ENCODE measurements at regions not wholly inside any gene's neighbourhood (a gene's known extent, or its start where the extent isn't known, plus 50 kb on each side); places are given as distances from the start of the nearest gene placed in this dataset.
"Not testable (repeated sequence)": the region's sequence is repeated elsewhere in the genome, so short reads cannot be mapped to it uniquely, and the experiment has no call there.

DNA sequence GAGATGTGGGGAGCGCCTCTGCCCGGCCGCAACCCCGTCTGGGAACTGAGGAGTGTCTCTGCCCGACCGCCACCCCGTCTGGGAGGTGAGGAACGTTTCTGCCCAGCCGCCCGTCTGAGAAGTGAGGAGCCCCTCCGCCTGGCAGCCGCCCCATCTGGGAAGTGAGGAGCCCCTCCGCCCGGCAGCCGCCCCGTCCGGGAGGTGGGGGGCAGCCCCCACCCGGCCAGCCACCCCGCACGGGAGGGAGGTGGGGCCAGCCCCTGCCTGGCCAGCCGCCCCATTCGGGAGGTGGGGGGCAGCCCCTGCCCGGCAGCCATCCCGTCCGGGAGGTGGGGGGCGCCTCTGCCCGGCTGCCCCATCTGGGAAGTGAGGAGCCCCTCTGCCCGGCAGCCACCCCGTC, 137.7 kb downstream of the KBTBD2 start:
- DNase-seq; intact Hi-C loops (cut with DNase I; ENCODE audit: low total_unique reads); H3K4me1 ChIP-seq; H3K4me3 ChIP-seq; H3K9me3 ChIP-seq; ATAC-seq; H3K27me3 ChIP-seq; H3K36me3 ChIP-seq; H3K27ac ChIP-seq; in situ Hi-C loops (cut with MboI; ENCODE audit: low sequenced_read_pairs in 4 of 4): not testable (repeated sequence)

GRCh38 chr7:32748337-32748736, 143.2 kb downstream of the KBTBD2 start:
- ATAC-seq; in situ Hi-C loops (cut with MboI; ENCODE audit: low sequenced_read_pairs in 4 of 4): not testable (repeated sequence)

GRCh38 chr7:32747443-32748148, 144.0 kb downstream of the KBTBD2 start:
- ATAC-seq; in situ Hi-C loops (cut with MboI; ENCODE audit: low sequenced_read_pairs in 4 of 4); H3K4me3 ChIP-seq; H3K36me3 ChIP-seq; DNase-seq; H3K4me1 ChIP-seq; H3K9me3 ChIP-seq; intact Hi-C loops (cut with DNase I; ENCODE audit: low total_unique reads); H3K27ac ChIP-seq; H3K27me3 ChIP-seq: not testable (repeated sequence)

More at GRCh38 chr7:32748337-32748736, 143.2 kb downstream of the KBTBD2 start:
- H3K36me3 ChIP-seq; DNase-seq; H3K9me3 ChIP-seq; H3K27ac ChIP-seq; H3K4me3 ChIP-seq; intact Hi-C loops (cut with DNase I; ENCODE audit: low total_unique reads); H3K4me1 ChIP-seq; H3K27me3 ChIP-seq: not testable (repeated sequence)

GRCh38 chr7:32741853-32742476, 149.6 kb downstream of the KBTBD2 start:
- H3K27me3 ChIP-seq; in situ Hi-C loops (cut with MboI; ENCODE audit: low sequenced_read_pairs in 4 of 4); H3K9me3 ChIP-seq; DNase-seq; intact Hi-C loops (cut with DNase I; ENCODE audit: low total_unique reads); H3K4me1 ChIP-seq; H3K36me3 ChIP-seq; H3K27ac ChIP-seq; ATAC-seq; H3K4me3 ChIP-seq: not testable (repeated sequence)

DNA sequence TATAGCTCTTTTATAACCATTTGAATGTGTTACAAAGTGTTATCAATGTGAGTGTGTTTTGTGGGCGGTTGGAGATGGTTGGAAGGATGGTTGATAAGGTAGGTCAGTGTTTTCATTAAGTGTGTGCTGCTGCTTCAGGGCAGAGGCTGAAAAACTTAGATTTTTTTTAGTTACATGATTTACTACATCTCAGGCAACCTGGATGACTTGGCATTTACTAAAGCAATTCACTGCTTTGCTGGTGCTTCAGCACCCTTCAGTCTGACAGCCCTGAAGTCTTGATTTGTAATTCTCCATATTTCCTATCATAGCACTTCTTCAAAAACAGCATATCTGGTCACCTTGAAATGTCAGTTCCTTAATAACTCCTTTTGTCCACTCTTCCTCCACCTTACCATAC, 151.8 kb downstream of the KBTBD2 start:
- H3K4me3 ChIP-seq; H3K27ac ChIP-seq; in situ Hi-C loops (cut with MboI; ENCODE audit: low sequenced_read_pairs in 4 of 4); ATAC-seq; H3K36me3 ChIP-seq; H3K4me1 ChIP-seq; H3K9me3 ChIP-seq; H3K27me3 ChIP-seq; DNase-seq; intact Hi-C loops (cut with DNase I; ENCODE audit: low total_unique reads): not testable (repeated sequence)

DNA sequence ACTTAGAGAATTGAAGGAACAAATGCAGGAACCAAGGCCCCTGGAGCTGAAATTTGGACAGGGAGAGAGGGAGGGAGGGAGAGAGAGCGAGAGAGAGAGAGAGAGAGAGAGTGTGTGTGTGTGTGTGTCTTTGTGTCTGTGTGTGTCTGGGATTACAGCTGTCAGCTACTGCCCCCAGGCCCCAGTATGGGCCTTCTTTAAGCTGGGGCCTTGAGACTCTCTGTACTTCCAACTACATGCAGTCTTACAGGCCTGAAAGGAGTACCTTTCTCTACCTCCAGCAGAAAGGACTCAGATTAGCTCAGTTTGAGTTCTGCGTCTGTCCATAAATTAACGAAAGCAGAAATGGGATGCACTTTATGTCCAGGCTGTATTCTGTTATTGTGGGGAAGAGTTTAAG, 153.2 kb downstream of the KBTBD2 start:
- intact Hi-C loops (cut with DNase I; ENCODE audit: low total_unique reads); H3K36me3 ChIP-seq; H3K4me1 ChIP-seq; ATAC-seq; DNase-seq; in situ Hi-C loops (cut with MboI; ENCODE audit: low sequenced_read_pairs in 4 of 4); H3K27me3 ChIP-seq; H3K27ac ChIP-seq; H3K4me3 ChIP-seq; H3K9me3 ChIP-seq: not testable (repeated sequence)

DNA sequence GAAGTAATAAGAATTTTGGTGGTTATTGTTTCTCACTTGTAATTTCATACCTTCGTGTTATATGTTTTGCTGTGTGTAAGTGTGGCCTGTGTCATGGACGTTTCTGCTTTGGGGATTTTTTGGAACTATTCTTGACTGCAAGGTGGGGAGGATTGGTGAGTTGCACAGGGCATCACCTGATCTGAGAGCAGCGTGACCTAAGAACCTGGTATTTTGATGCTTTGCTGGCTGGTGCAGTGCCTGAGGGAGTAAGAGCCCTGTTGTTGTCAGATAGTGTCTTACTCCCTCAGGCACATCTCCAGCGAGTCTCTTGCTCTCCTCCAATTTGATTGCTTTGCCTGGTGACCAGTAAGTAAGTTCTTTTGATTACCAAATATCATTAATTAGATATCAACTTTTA, 158.8 kb downstream of the KBTBD2 start:
- ATAC-seq; H3K4me1 ChIP-seq; H3K27ac ChIP-seq; H3K27me3 ChIP-seq; DNase-seq; H3K36me3 ChIP-seq; in situ Hi-C loops (cut with MboI; ENCODE audit: low sequenced_read_pairs in 4 of 4); intact Hi-C loops (cut with DNase I; ENCODE audit: low total_unique reads); H3K9me3 ChIP-seq; H3K4me3 ChIP-seq: not testable (repeated sequence)

DNA sequence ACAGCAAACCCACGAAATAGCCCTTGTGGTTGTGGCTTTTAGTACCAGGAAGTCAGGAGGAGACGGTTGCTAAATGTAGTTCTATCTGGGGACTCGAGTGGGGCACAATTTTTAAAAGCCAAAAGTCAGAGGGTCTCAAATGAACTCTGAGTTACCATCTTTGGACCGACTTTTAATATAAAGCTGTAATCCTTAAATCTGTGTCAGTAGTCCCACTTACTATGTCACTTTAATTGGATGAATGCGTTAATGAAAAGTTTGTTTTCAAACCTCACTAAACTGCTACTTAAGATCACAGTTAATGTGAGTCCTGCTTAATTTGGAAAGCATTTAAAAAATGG, 162.3 kb downstream of the KBTBD2 start:
- H3K36me3 ChIP-seq; H3K27me3 ChIP-seq; H3K27ac ChIP-seq; DNase-seq; in situ Hi-C loops (cut with MboI; ENCODE audit: low sequenced_read_pairs in 4 of 4); H3K9me3 ChIP-seq; ATAC-seq: not testable (repeated sequence)
- Histone ChIP-seq H3K4me3 (peak overlapping the region in 2 of 4 donors; percentile 68 to 76), H3K4me1 (peaks cover 6 to 15% of the 10 kb centered on the region in 2 donors)
- intact Hi-C loops (cut with DNase I; ENCODE audit: low total_unique reads), result loop anchor here (2.0 kb wide), 1 partner anchor 239 kb away; the partner anchor contains the start of gene LSM5

Data from gastrocnemius medialis (tissue), 4 donors.